ENCODE measurements at regions not wholly inside any gene's neighbourhood (a gene's known extent, or its start where the extent isn't known, plus 50 kb on each side); places are given as distances from the start of the nearest gene placed in this dataset.

- no peak for TF ChIP-seq ZNF462 (CRISPR knock-in tag; IDR thresholded peaks at IDR 0.05)
- no peak for TF ChIP-seq EZH2phosphoT487 (IDR thresholded peaks at IDR 0.05; ENCODE audit: unreplicated experiment)
Observed at GRCh38 chr15:91393186-91393585, 293.1 kb downstream of the SV2B start (continued).

- H3K9me2 ChIP-seq (ENCODE audit: insufficient read depth), result 0 out of 2 replicates have a peak, but pooled peaks cover 3% of the 10 kb centered on the region
- no peaks in the 10 kb centered on the region for H4K20me1 ChIP-seq (replicated peaks; ENCODE audit: insufficient read depth)
- H3K27me3 ChIP-seq (ENCODE audit: insufficient read depth), result no peaks in the 10 kb centered on the region
- 0 out of 2 replicates have a peak overlapping the region, but pooled peaks have one; percentile 18 for H2AFZ ChIP-seq
- no peaks in the 10 kb centered on the region for H3K4me1 ChIP-seq (ENCODE audit: insufficient read depth)
- TF ChIP-seq EZH2phosphoT487 (IDR thresholded peaks at IDR 0.05; ENCODE audit: unreplicated experiment) (no peak), STAT1 (IDR thresholded peaks at IDR 0.05; ENCODE audit: unreplicated experiment) (no peak), CREB1 (CRISPR knock-in tag; IDR thresholded peaks at IDR 0.05; ENCODE audit: low read depth) (no peak), JUNB (IDR thresholded peaks at IDR 0.05; ENCODE audit: unreplicated experiment) (no peak), ZNF331 (CRISPR knock-in tag; IDR thresholded peaks at IDR 0.05; ENCODE audit: low read depth) (no peak), ZNF462 (CRISPR knock-in tag; IDR thresholded peaks at IDR 0.05) (no peak)
- no peaks in the 10 kb centered on the region for H3K36me3 Mint-ChIP-seq (ENCODE audit: low read depth)
- no peak overlapping the region for H3K4me3 Mint-ChIP-seq
- no peaks in the 10 kb centered on the region for H3K9me3 Mint-ChIP-seq
- DNase-seq (ENCODE audit: low spot score) (no peak), ATAC-seq (no peak)
- H3K4me1 Mint-ChIP-seq, result no peaks in the 10 kb centered on the region
- no peak overlapping the region for H3K27ac ChIP-seq (ENCODE audit: low read depth)
- no peak overlapping the region for H3K4me3 ChIP-seq
- H3F3A ChIP-seq (replicated peaks; ENCODE audit: low read depth), result no peaks in the 10 kb centered on the region
- H3K4me2 ChIP-seq, result no peak overlapping the region
- no peaks in the 10 kb centered on the region for H3K27me3 Mint-ChIP-seq (ENCODE audit: insufficient read depth, low read depth, poor library complexity)
- no peaks in the 10 kb centered on the region for H3K79me2 ChIP-seq (replicated peaks; ENCODE audit: insufficient read depth)
- no peak overlapping the region for H3K27ac Mint-ChIP-seq
- no peaks in the 10 kb centered on the region for H3K36me3 ChIP-seq (ENCODE audit: insufficient read depth)
Observed at GRCh38 chr15:91400481-91400880, 300.4 kb downstream of the SV2B start.
